Neuronal stem cell (in vitro differentiated cells): ENCODE measurements at regions not wholly inside any gene's neighbourhood (a gene's known extent, or its start where the extent isn't known, plus 50 kb on each side); places are given as distances from the start of the nearest gene placed in this dataset.

Source experiments
- DNase-seq: peaks from one replicate; pipeline ENCODE4 v3.0.0-alpha.2; 2013; ENCODE audit warnings: low spot score
- H2AFZ ChIP-seq: one replicate; pipeline ENCODE4 v1.6.1; 2013; ENCODE audit warnings: mild to moderate bottlenecking, low read length, inconsistent platforms
- H2AK5ac ChIP-seq: 2 replicates; pipeline ENCODE4 v1.6.1; 2013; ENCODE audit warnings: low read depth, mild to moderate bottlenecking, inconsistent platforms, low read length, moderate library complexity, mixed read lengths
- H2BK120ac ChIP-seq: 2 replicates; pipeline ENCODE4 v1.6.1; 2013; ENCODE audit warnings: low read depth, mild to moderate bottlenecking, inconsistent platforms, low read length, moderate library complexity, mixed read lengths
- H2BK12ac ChIP-seq: one replicate; pipeline ENCODE4 v1.6.1; 2013; ENCODE audit warnings: low read length, inconsistent platforms
- H2BK15ac ChIP-seq: 2 replicates; pipeline ENCODE4 v1.6.1; 2013; ENCODE audit warnings: mild to moderate bottlenecking, low read length, inconsistent platforms, mixed read lengths
- H2BK5ac ChIP-seq: one replicate; pipeline ENCODE4 v1.6.1; 2013; ENCODE audit warnings: inconsistent platforms, mild to moderate bottlenecking, low read length, moderate library complexity
- H3K14ac ChIP-seq: one replicate; pipeline ENCODE4 v1.6.1; 2013; ENCODE audit warnings: low read length, inconsistent platforms
- H3K18ac ChIP-seq: 2 replicates; pipeline ENCODE4 v1.6.1; 2013; ENCODE audit warnings: low read length, inconsistent platforms
- H3K23ac ChIP-seq: 2 replicates; pipeline ENCODE4 v1.6.1; 2013; ENCODE audit warnings: low read depth, mild to moderate bottlenecking, mixed read lengths, low read length, inconsistent platforms; ENCODE audit not compliant: poor library complexity
- H3K27ac ChIP-seq: replicated peaks from 3 replicates; pipeline ENCODE4 v1.5.1; 2013; ENCODE audit warnings: low read length, inconsistent platforms
- H3K27me3 ChIP-seq, 3 experiments: 2 replicates each; pipeline ENCODE4 v1.6.1; 2013; ENCODE audit warnings: low read length in 3 of 3, mild to moderate bottlenecking in 2 of 3, inconsistent platforms in 1 of 3, low read depth in 1 of 3, mixed read lengths in 1 of 3, moderate library complexity in 1 of 3; ENCODE audit not compliant: control insufficient read depth in 3 of 3, insufficient read depth in 3 of 3
- H3K36me3 ChIP-seq, 2 donors: replicated peaks in 1 of 2; 2 replicates each; pipeline ENCODE4 v1.6.1; 2013; ENCODE audit warnings: low read length in 2 of 2; ENCODE audit not compliant: control insufficient read depth in 2 of 2, insufficient read depth in 2 of 2
- H3K4ac ChIP-seq: 2 replicates; pipeline ENCODE4 v1.6.1; 2013; ENCODE audit warnings: inconsistent platforms, mild to moderate bottlenecking, low read length, moderate library complexity
- H3K4me1 ChIP-seq, 2 donors: 1 replicate in 1 of 2; 2 replicates in 1 of 2; pipeline ENCODE4 v1.6.1; 2013; ENCODE audit warnings: low read length in 2 of 2, low read depth in 1 of 2; ENCODE audit not compliant: control insufficient read depth in 2 of 2, insufficient read depth in 1 of 2
- H3K4me2 ChIP-seq: one replicate; pipeline ENCODE4 v1.6.1; 2013; ENCODE audit warnings: mild to moderate bottlenecking, low read length, inconsistent platforms; ENCODE audit not compliant: insufficient read depth, poor library complexity, severe bottlenecking
- H3K4me3 ChIP-seq, 2 donors: 2 replicates each; pipeline ENCODE4 v1.5.1; 2013; ENCODE audit warnings: low read length in 2 of 2, mild to moderate bottlenecking in 2 of 2, inconsistent platforms in 1 of 2, moderate library complexity in 1 of 2
- H3K79me1 ChIP-seq: one replicate; pipeline ENCODE4 v1.6.1; 2013; ENCODE audit warnings: low read depth, mild to moderate bottlenecking, inconsistent platforms, low read length, moderate library complexity
- H3K9ac ChIP-seq: one replicate; pipeline ENCODE4 v1.6.1; 2013; ENCODE audit warnings: mild to moderate bottlenecking, low read depth, low read length, inconsistent platforms; ENCODE audit not compliant: poor library complexity
- H3K9me3 ChIP-seq, 2 donors: replicated peaks in 1 of 2; 2 replicates each; pipeline versions ENCODE3 to v1.6.1; 2013; ENCODE audit warnings: low read length in 2 of 2, mild to moderate bottlenecking in 2 of 2, inconsistent platforms in 1 of 2, low read depth in 1 of 2, mixed read lengths in 1 of 2, moderate library complexity in 1 of 2; ENCODE audit not compliant: control insufficient read depth in 2 of 2, insufficient read depth in 1 of 2
- H4K8ac ChIP-seq: one replicate; pipeline ENCODE4 v1.6.1; 2013; ENCODE audit warnings: low read depth, mild to moderate bottlenecking, inconsistent platforms, low read length, moderate library complexity
- H4K91ac ChIP-seq: one replicate; pipeline ENCODE4 v1.6.1; 2013; ENCODE audit warnings: low read length, low read depth, mild to moderate bottlenecking, inconsistent platforms; ENCODE audit not compliant: poor library complexity
- whole genome bisulfite sequencing, 2 donors: extraction: QIAGEN DNeasy Blood & Tissue Kit; methylation state at CpG; one replicate each; pipeline ENCODE4 v1.1.7; 2013; ENCODE audit warnings: missing lambda C conversion rate in 2 of 2, mixed read lengths in 1 of 2; ENCODE audit not compliant: insufficient read length in 2 of 2, insufficient replicate concordance in 1 of 2; ENCODE audit errors: extremely low coverage in 2 of 2; 5-methylcytosine and 5-hydroxymethylcytosine counted together

- no peak overlapping the region for H3K27ac ChIP-seq
Measured at GRCh38 chrX:69320116-69320515, 154.9 kb upstream of the PJA1 start.

GRCh38 chrX:69319376-69319775 lies 154.1 kb upstream of the PJA1 start:
- Histone ChIP-seq H2AK5ac (no peak overlapping the region), H3K23ac (no peak overlapping the region), H2AFZ (no peak overlapping the region), H3K36me3 (no peaks in the 10 kb centered on the region), H4K91ac (no peak overlapping the region), H4K8ac (no peak overlapping the region), H3K4me3 (no peak overlapping the region), H3K79me1 (no peaks in the 10 kb centered on the region), H3K9me3 (no peaks in the 10 kb centered on the region), H3K27me3 (peaks cover 0 to 19% (median 0%) of the 10 kb centered on the region in 3 experiments), H2BK5ac (no peak overlapping the region), H3K4me1 (peaks cover 0 to 24% of the 10 kb centered on the region in 2 donors), H2BK15ac (no peak overlapping the region), H3K4me2 (no peak overlapping the region), H3K18ac (no peak overlapping the region), H3K9ac (no peak overlapping the region), H3K4ac (no peak overlapping the region), H2BK12ac (no peak overlapping the region), H2BK120ac (no peak overlapping the region), H3K14ac (no peak overlapping the region), H3K27ac (no peak overlapping the region)
- DNase-seq = no peak
- WGBS, 2 donors = no CpG with 5 or more reads among the region's 7 CpGs

More at GRCh38 chrX:69320116-69320515, 154.9 kb upstream of the PJA1 start:
- H4K91ac ChIP-seq = no peak overlapping the region
- no peak overlapping the region for H2BK5ac ChIP-seq
- H2BK15ac ChIP-seq = no peak overlapping the region
- no peaks in the 10 kb centered on the region for H3K9me3 ChIP-seq
- peaks cover 0 to 20% of the 10 kb centered on the region in 2 donors for H3K4me1 ChIP-seq
- DNase-seq = no peak
- no peak overlapping the region for H2BK12ac ChIP-seq
- no peak overlapping the region for H3K4me3 ChIP-seq
- H3K79me1 ChIP-seq = no peaks in the 10 kb centered on the region
- H3K18ac ChIP-seq = no peak overlapping the region
- H2AK5ac ChIP-seq = no peak overlapping the region
- WGBS, 2 donors = no CpG with 5 or more reads among the region's 1 CpG
- no peak overlapping the region for H3K4me2 ChIP-seq
- H3K23ac ChIP-seq = no peak overlapping the region
- no peaks in the 10 kb centered on the region for H3K36me3 ChIP-seq
- no peak overlapping the region for H4K8ac ChIP-seq
- H3K9ac ChIP-seq = no peak overlapping the region
- no peak overlapping the region for H3K14ac ChIP-seq
- H3K27me3 ChIP-seq = peaks cover 0 to 16% (median 0%) of the 10 kb centered on the region in 3 experiments
- H2BK120ac ChIP-seq = no peak overlapping the region
- no peak overlapping the region for H3K4ac ChIP-seq
- no peak overlapping the region for H2AFZ ChIP-seq

GRCh38 chrX:69318651-69319340 lies 153.5 kb upstream of the PJA1 start:
- H2BK12ac ChIP-seq = no peak overlapping the region
- H2AFZ ChIP-seq = no peak overlapping the region
- H3K79me1 ChIP-seq = no peaks in the 10 kb centered on the region
- no peak overlapping the region for H3K4ac ChIP-seq
- H2AK5ac ChIP-seq = no peak overlapping the region
- DNase-seq = no peak
- H3K4me1 ChIP-seq = peaks cover 0 to 23% of the 10 kb centered on the region in 2 donors
- no peak overlapping the region for H3K4me3 ChIP-seq
- peaks cover 0 to 19% (median 0%) of the 10 kb centered on the region in 3 experiments for H3K27me3 ChIP-seq
- H3K14ac ChIP-seq = no peak overlapping the region
- no peak overlapping the region for H2BK15ac ChIP-seq
- H4K91ac ChIP-seq = no peak overlapping the region
- H3K27ac ChIP-seq = no peak overlapping the region
- no peak overlapping the region for H4K8ac ChIP-seq
- peak overlapping the region; percentile 19 for H3K18ac ChIP-seq
- H3K23ac ChIP-seq = no peak overlapping the region
- H3K4me2 ChIP-seq = no peak overlapping the region
- H3K36me3 ChIP-seq = no peaks in the 10 kb centered on the region
- no peaks in the 10 kb centered on the region for H3K9me3 ChIP-seq
- WGBS, 2 donors = no CpG with 5 or more reads among the region's 5 CpGs
- no peak overlapping the region for H2BK5ac ChIP-seq
- H3K9ac ChIP-seq = no peak overlapping the region
- H2BK120ac ChIP-seq = no peak overlapping the region

GRCh38 chrX:69317721-69318120 lies 152.5 kb upstream of the PJA1 start:
- H3K27ac ChIP-seq = no peak overlapping the region
- no peak overlapping the region for H2BK12ac ChIP-seq
- no peaks in the 10 kb centered on the region for H3K79me1 ChIP-seq
- H4K8ac ChIP-seq = no peak overlapping the region
- no peak overlapping the region for H3K4me3 ChIP-seq
- H3K4ac ChIP-seq = no peak overlapping the region
- H3K36me3 ChIP-seq = no peaks in the 10 kb centered on the region
- no peak overlapping the region for H3K4me2 ChIP-seq
- H3K9me3 ChIP-seq = no peaks in the 10 kb centered on the region
- H2BK15ac ChIP-seq = no peak overlapping the region
- no peak overlapping the region for H3K23ac ChIP-seq
- H2AK5ac ChIP-seq = no peak overlapping the region
- H3K27me3 ChIP-seq = peaks cover 0 to 19% (median 0%) of the 10 kb centered on the region in 3 experiments
- H3K18ac ChIP-seq = no peak overlapping the region
- H2AFZ ChIP-seq = no peak overlapping the region
- no peak overlapping the region for H2BK5ac ChIP-seq
- DNase-seq = no peak
- WGBS, 2 donors = no CpG with 5 or more reads among the region's 2 CpGs
- no peak overlapping the region for H4K91ac ChIP-seq
- H3K14ac ChIP-seq = no peak overlapping the region
- H2BK120ac ChIP-seq = no peak overlapping the region
- H3K4me1 ChIP-seq = peaks cover 3 to 20% of the 10 kb centered on the region in 2 donors
- no peak overlapping the region for H3K9ac ChIP-seq
